SKM-1 treated with dmso at 0.1 percent for 144 hours (cell line): ENCODE measurements at regions not wholly inside any gene's neighbourhood (a gene's known extent, or its start where the extent isn't known, plus 50 kb on each side); places are given as distances from the start of the nearest gene placed in this dataset.
A peak's percentile ranks its signal among the peaks of the same experiment; 100 is the strongest.
"Not testable (repeated sequence)": the region's sequence is repeated elsewhere in the genome, so short reads cannot be mapped to it uniquely, and the experiment has no call there.

Experiments used
- DNase-seq: peaks from one replicate; lab custom pipeline; 2025; ENCODE audit not compliant: unreplicated experiment; lab: John Stamatoyannopoulos, UW

- no peak for DNase-seq
These were observed 228.5 kb downstream of the RNF144A start for GRCh38 chr2:7145707-7146106.

GRCh38 chr2:7146151-7146550, 228.9 kb downstream of the RNF144A start:
- DNase-seq: no peak

- no peak for DNase-seq
These were observed 237.4 kb downstream of the RNF144A start for GRCh38 chr2:7154656-7155055.

- DNase-seq: no peak
These were observed 244.3 kb downstream of the RNF144A start for GRCh38 chr2:7161501-7161900.

- no peak for DNase-seq
These were observed 248.5 kb downstream of the RNF144A start for GRCh38 chr2:7165736-7166135.

GRCh38 chr2:7167801-7168411, 250.7 kb downstream of the RNF144A start:
- no peak for DNase-seq

- no peak for DNase-seq
These were observed 252.4 kb downstream of the RNF144A start for GRCh38 chr2:7169593-7169992.

- not testable (repeated sequence) for DNase-seq
These were observed 261.8 kb downstream of the RNF144A start for GRCh38 chr2:7178996-7179395.

- no peak for DNase-seq
These were observed 263.6 kb downstream of the RNF144A start for GRCh38 chr2:7180638-7181370.

- no peak for DNase-seq
These were observed 265.3 kb downstream of the RNF144A start for GRCh38 chr2:7182525-7182924.

GRCh38 chr2:7189106-7189505, 271.9 kb downstream of the RNF144A start:
- DNase-seq: no peak

GRCh38 chr2:7190587-7191324, 273.5 kb downstream of the RNF144A start:
- no peak for DNase-seq

- DNase-seq: no peak
These were observed 274.7 kb downstream of the RNF144A start for GRCh38 chr2:7191932-7192331.

GRCh38 chr2:7193457-7193856, 276.2 kb downstream of the RNF144A start:
- no peak for DNase-seq

- DNase-seq: no peak
These were observed 277.7 kb downstream of the RNF144A start for GRCh38 chr2:7194950-7195349.

- no peak for DNase-seq
These were observed 279.7 kb downstream of the RNF144A start for GRCh38 chr2:7196883-7197282.

- DNase-seq: no peak
These were observed 284.6 kb downstream of the RNF144A start for GRCh38 chr2:7201851-7202250.

GRCh38 chr2:7203056-7203467, 285.9 kb downstream of the RNF144A start:
- peak; percentile 30 for DNase-seq

- DNase-seq: no peak
These were observed 288.1 kb downstream of the RNF144A start for GRCh38 chr2:7205151-7205830.

GRCh38 chr2:7206111-7206810, 289.0 kb downstream of the RNF144A start:
- DNase-seq: no peak

- no peak for DNase-seq
These were observed 290.4 kb downstream of the RNF144A start for GRCh38 chr2:7207631-7208030.
